ENCODE measurements at regions not wholly inside any gene's neighbourhood (a gene's known extent, or its start where the extent isn't known, plus 50 kb on each side); places are given as distances from the start of the nearest gene placed in this dataset.
"Not testable (repeated sequence)": the region's sequence is repeated elsewhere in the genome, so short reads cannot be mapped to it uniquely, and the experiment has no call there.

- DNase-seq (ENCODE audit: low read depth in 4 of 4, low spot score in 2 of 4): no peak
Measured at GRCh38 chr12:75742048-75742447, 230.6 kb upstream of the KRR1 start.

GRCh38 chr12:75739912-75740311, 228.5 kb upstream of the KRR1 start:
- no peak for DNase-seq (ENCODE audit: low read depth in 4 of 4, low spot score in 2 of 4)

- DNase-seq (ENCODE audit: low read depth in 4 of 4, low spot score in 2 of 4): not testable (repeated sequence)
Measured at GRCh38 chr12:75739098-75739497, 227.7 kb upstream of the KRR1 start.

- no peak for DNase-seq (ENCODE audit: low read depth in 4 of 4, low spot score in 2 of 4)
Measured at GRCh38 chr12:75738486-75738885, 227.1 kb upstream of the KRR1 start.

- DNase-seq (ENCODE audit: low read depth in 4 of 4, low spot score in 2 of 4): no peak
Measured at GRCh38 chr12:75735853-75736252, 224.4 kb upstream of the KRR1 start.

DNA sequence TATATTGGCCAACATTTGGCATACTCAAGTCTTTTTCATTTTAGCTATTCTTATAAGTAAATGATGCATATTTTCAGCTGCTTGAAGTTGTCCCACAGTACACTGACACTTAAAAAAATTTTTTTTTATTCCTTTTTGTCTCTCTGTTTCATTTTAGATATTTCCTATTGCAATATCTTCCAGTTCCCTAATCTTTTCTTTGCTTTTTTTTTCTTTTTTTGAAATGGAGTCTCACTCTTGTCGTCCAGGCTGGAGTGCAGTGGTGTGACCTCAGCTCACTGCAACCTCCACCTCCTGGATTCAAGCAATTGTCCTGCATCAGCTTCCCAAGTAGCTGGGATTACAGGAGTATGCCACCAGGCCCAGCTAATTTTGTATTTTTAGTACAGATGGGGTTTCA, 217.4 kb upstream of the KRR1 start:
- DNase-seq (ENCODE audit: low read depth in 4 of 4, low spot score in 2 of 4): no peak

DNA sequence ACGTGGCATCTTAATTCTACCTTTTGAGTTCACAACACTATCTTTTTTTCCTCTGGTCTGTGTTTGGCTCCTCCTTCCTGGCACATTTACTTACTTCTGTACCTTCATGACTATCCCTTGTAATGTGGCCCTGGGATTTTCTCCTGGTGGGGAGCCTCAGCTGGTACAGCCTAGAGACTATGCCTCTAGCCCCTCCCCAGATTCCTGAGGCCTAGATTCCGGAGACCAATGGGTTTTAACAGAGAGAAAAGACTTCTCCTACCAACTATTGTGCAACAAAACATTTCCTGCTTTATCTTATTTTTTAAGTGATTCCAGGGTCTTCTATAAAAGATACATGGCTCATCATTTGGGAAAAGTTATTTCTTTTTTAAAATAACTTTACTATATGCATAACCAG, 216.2 kb upstream of the KRR1 start:
- DNase-seq (ENCODE audit: low read depth in 4 of 4, low spot score in 2 of 4): no peak

DNA sequence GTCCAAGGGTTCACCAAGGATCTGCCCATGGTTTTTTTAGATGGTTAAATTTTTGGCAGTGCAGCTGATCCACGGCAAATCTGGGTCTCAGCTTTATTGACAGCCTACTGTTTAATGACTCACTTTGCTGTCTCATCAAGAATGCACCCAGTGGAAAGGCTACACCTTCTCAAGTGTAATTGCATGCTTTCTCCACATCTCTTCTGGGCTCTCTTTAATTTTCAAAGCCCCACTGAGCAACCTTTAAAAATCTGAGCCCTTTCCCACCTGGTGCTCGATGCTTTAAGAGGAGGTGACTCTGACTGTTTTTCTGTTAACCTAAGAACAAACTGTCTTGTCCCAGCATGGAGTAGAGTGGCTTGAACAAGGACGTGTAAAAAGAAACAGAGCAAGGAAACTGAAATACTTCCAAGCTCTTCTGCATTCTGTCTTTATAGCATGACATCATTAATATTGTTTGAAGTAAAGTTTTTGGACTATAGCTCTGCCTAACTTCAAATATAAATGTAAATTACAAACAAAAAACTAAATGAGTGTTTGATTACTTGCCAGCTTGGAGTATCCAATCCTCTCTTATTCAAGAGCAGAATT, 214.2 kb upstream of the KRR1 start:
- DNase-seq (ENCODE audit: low read depth in 4 of 4, low spot score in 2 of 4): no peak

- no peak for DNase-seq (ENCODE audit: low read depth in 4 of 4, low spot score in 2 of 4)
Measured at GRCh38 chr12:75724928-75725312, 213.5 kb upstream of the KRR1 start.

DNA sequence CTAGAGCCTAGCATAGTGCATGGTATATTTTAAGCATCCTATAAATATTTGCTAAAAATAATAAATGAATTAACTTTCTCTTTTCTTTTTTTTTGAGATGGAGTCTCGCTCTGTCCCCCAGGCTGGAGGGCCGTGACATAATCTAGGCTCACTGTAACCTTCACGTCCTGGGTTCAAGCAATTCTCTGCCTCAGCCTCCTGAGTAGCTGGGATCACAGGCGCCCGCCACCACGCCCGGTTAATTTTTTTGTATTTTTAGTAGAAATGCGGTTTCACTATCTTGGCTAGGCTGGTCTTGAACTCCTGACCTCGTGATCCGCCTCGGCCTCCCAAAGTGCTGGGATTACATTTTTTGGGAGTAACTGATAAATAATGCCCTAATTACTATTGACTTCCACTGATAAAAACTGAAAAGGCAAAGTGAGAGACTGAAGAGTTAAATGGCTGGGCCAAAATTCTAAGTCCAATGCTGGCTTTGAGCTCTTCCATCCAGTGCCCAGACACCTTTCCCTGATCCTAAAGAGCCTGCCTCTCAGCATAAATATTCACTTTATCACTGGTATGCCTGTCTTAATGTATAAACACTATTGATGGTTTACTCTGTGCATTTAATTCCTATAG, 213.0 kb upstream of the KRR1 start:
- no peak for DNase-seq (ENCODE audit: low read depth in 4 of 4, low spot score in 2 of 4)

DNA sequence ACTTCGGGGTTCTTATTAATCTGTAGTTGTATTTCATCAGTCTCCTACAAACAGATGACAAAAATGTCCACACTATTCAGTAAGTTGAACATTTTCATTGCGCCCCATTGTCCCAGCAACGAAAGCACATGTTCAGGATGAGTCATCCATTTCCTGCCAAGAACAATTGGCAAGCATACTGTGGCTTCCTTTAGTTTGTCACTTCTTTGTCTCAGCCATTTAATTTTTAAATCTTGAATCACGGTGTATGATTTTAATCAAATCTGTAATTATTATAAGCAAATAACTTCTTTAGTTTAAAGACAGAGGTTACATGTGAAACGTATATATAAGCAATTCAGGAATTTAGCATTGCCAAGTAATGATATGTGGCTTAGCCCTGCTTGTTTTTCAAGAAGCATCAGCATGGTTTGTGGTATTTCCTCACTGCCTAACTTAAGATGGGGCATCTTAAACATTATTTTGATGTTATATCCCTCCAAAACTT, 211.3 kb upstream of the KRR1 start:
- DNase-seq (ENCODE audit: low read depth in 4 of 4, low spot score in 2 of 4): no peak

GRCh38 chr12:75721796-75722195, 210.4 kb upstream of the KRR1 start:
- DNase-seq (ENCODE audit: low read depth in 4 of 4, low spot score in 2 of 4): no peak

- DNase-seq (ENCODE audit: low read depth in 4 of 4, low spot score in 2 of 4): no peak
Measured at GRCh38 chr12:75720812-75721641, 209.6 kb upstream of the KRR1 start.

GRCh38 chr12:75717902-75718301, 206.5 kb upstream of the KRR1 start:
- no peak for DNase-seq (ENCODE audit: low read depth in 4 of 4, low spot score in 2 of 4)

- DNase-seq (ENCODE audit: low read depth in 4 of 4, low spot score in 2 of 4): no peak
Measured at GRCh38 chr12:75716291-75717025, 205.0 kb upstream of the KRR1 start.

DNA sequence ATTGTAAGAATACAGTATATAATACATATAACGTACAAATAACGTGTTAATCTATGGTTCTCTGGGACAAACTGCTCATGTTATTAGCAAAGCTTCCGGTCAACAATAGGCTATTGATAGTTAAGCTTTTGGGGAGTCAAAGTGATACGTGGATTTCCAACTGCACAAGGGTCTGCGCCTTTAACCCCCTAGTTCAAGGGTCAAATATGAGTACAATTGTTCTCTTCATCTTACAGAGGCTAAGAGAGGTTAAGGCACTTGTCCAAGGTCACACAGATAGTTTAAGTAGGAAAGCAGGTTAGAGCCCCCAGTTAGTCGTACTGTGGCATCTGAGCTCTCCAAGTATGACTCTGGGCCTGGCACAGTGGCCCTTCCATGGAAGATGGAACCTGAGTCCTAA, 204.3 kb upstream of the KRR1 start:
- no peak for DNase-seq (ENCODE audit: low read depth in 4 of 4, low spot score in 2 of 4)

DNA sequence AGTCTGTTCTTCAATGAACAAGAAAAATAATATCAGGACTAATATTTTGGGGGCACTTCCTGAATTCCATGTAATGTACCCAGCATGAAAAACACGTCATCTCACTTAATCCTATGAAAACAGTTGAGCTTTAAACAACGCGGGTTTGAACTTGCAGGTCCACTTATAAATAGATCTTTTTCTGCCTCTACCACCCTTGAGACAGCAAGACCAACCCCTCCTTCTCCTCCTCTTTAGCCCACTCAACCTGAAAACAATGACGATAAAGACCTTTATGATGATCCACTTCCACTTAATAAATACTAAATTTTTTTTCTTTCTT, 203.9 kb upstream of the KRR1 start:
- no peak for DNase-seq (ENCODE audit: low read depth in 4 of 4, low spot score in 2 of 4)

GRCh38 chr12:75714462-75715322, 203.3 kb upstream of the KRR1 start:
- DNase-seq (ENCODE audit: low read depth in 4 of 4, low spot score in 2 of 4): no peak

DNA sequence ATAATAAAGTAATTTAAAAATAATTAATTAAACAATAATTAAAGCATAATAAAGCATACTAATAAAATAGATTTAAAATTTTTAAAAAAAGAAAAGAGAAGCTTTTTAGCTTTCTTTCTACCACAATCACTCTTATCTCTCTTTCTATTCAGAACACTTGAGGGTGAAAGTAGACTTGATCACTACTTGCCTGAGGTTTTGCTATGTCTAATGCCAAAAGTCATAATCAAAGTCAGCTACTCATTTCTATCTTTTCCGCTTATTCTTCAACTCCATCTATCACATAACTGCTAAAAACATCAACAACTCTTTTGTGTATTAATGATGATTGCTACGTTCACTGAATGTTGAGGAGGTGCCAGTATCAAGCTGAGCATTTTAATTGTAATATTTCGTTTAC, 202.0 kb upstream of the KRR1 start:
- no peak for DNase-seq (ENCODE audit: low read depth in 4 of 4, low spot score in 2 of 4)

DNA sequence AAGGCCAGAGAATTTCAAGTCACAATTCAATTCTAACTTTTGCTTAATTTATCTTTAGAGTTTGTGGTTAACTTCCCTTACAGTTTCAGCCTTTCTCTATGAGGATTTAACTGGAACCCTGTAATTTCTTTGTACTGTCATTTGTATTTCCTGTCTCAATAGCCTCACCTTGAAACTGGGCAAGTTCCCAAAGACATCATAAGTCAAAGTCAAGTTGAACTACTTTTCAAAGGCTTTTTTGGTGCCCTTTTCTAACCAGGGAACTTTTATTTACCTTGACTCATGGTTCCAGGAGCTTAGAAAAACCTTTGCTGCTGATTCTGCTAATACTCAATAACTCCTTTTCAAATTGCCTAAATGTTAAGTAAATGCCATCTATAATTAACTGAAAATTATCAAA, 200.8 kb upstream of the KRR1 start:
- no peak for DNase-seq (ENCODE audit: low read depth in 4 of 4, low spot score in 2 of 4)

Measured in left renal cortex interstitium (tissue), 4 donors.